ENCODE measurements at regions not wholly inside any gene's neighbourhood (a gene's known extent, or its start where the extent isn't known, plus 50 kb on each side); places are given as distances from the start of the nearest gene placed in this dataset.
"Not testable (repeated sequence)": the region's sequence is repeated elsewhere in the genome, so short reads cannot be mapped to it uniquely, and the experiment has no call there.

DNA sequence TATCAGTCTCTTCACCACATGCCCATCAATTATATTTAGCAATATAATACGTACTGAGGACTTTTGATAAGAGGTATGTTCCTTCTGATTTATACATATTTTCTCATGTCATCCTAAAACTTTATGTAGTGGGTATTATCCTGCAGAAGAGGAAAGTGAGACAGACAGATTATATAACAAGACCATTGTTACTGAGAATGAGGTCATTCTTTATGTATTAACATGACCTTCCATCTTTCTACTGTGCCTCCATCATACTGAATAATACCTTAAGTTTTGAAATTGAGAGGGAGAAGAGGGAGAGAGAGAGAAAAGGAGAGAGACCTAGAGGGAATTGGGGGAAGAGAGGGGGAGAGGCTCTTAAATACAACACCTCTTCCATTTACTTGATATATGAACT is 90.9 kb upstream of the CARMIL1 start:
- no peak for DNase-seq

GRCh38 chr6:25192590-25193459 is 86.3 kb upstream of the CARMIL1 start:
- peak; percentile 86 for DNase-seq

- DNase-seq: peak; percentile 97
These were observed 85.6 kb upstream of the CARMIL1 start for GRCh38 chr6:25193460-25194171.

- no peak for DNase-seq
These were observed 84.9 kb upstream of the CARMIL1 start for GRCh38 chr6:25194172-25194678.

GRCh38 chr6:25196464-25196863 is 82.7 kb upstream of the CARMIL1 start:
- DNase-seq: no peak

GRCh38 chr6:25197111-25197510 is 82.1 kb upstream of the CARMIL1 start:
- DNase-seq: no peak

GRCh38 chr6:25199544-25199943 is 79.6 kb upstream of the CARMIL1 start:
- no peak for DNase-seq

DNA sequence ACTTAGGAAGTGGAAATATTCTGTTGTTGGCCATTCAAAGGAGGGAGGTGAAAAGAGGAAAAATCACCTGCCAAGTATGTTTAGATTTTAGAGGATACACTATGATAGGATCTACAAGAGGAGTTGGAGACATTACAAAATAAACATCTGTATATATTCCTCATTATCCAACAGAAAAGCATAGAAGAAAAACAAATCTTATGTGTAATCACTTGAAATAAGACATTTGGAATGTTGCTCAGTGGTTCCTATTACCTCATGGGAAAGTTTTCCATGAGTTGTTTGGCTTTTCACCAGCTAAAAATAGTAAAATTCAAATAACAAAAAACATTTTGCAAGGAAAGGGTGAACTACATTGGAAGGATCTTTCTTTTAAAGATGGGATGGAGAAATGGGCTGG is 76.7 kb upstream of the CARMIL1 start:
- DNase-seq: peak; percentile 92

DNA sequence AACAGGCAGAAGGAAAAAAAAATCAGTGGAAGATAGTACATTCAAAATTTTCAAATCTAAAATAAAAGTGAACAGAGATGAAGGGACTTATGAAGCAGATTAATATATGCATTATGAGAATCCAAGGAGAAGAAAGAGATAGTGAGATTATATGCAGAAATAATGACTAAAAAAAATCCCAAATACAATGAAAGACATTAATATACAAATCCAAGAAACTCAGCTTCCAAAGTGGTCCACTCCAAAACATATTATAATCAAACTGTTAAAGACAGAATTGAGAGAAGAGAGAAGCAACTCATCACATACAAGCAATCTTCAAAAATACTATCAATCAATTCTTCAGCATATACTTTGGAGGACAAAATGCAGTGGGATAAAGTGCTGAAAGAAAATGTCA is 73.5 kb upstream of the CARMIL1 start:
- no peak for DNase-seq

DNA sequence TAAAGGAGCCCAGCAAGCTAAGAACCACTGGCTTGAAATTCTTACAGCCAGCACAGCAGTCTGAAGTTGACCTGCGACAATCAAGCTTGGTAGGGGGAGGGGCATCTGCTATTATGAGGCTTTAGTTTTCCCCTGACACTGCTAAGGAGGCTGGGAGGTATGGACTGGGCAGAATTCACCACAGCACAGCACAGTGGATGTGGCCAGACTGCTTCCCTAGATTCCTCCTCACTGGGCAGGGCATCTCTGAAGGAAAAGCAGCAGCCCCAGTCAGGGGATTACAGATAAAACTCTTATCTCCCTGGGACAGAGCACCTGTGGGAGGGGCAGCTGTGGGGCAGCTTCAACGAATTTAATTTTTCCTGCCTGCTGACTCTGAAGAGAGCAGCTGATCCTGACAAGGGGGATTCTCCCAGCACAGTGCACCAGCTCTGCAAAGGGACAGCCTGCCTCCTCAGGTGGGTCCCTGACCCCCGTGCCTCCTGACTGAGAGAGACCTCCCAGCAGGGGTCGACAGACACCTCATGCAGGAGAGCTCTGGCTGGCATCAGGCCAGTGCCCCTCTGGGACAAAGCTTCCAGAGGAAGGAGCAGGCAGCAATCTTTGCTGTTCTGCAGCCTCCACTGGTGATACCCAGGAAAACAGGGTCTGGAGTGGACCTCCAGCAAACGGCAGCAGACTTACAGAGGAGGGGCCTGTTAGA is 71.6 kb upstream of the CARMIL1 start:
- DNase-seq: not testable (repeated sequence)

DNA sequence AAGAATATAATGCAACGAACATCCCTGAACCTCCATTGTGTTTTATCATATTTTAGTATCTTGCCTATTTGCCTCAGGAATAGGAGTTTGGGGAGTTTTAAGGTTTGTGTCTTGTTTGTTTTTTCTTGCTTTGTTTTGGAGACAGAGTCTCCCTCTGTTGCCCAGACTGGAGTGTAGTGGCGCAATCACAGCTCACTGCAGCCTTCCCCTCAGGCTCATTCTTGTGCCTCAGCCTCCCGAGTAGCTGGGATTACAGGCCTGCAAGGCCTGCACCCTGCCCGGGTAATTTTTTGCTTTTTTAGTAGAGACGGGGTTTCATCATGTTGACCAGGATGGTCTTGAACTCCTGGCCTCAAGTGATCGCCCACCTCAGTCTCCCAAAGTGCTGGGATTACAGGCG is 63.3 kb upstream of the CARMIL1 start:
- DNase-seq: no peak

DNA sequence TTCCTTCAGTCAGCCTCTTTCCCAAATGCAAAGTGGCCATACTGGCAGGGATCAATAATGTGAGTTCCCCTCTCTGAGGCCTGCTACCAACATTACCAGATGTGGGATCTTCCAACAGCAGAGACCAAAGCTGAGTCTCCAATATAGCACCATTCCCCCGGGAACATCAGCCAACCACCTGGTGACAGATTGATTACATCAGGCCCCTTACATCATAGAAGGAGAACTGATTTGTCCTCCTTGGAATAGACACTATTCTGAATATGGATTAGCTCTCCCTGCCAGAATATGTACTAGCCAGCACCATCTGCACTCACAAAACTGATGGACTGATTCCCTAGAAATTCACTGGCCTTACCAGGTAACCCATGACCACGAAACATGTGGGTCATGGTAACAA is 61.9 kb upstream of the CARMIL1 start:
- DNase-seq: no peak

- no peak for DNase-seq
These were observed 61.3 kb upstream of the CARMIL1 start for GRCh38 chr6:25217829-25218228.

GRCh38 chr6:25218346-25218745 is 60.8 kb upstream of the CARMIL1 start:
- DNase-seq: no peak

DNA sequence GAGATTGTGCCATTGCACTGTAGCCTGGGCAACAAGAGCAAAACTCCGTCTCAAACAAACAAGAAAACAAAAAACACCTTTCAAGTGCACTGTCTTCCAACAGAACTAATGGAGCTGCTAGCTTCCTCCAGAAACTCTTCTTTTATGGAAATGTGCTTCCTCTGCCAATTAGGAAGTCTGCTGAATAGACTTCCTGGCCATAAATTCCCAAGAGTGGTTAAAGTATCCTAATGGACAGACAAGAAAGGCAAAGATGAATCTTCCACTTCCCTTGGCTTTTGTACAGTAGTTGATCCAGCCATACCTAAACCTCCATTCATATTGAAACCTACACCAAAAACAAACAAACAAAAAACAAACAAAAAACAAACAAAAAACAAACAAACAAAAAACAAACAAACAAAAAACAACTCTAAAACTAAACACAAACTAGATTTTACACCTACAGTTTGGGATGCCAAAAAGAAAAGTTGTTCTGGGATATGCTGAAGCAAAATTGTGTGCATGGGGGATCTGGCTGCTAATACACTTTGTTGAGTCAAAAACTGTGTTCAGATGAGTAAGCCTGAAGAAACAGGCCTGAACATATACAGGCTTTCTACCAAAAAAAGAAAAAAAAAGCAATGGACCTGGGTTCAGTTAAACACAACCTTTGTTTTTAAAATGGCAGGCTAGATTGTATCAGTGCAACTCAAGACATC is 59.8 kb upstream of the CARMIL1 start:
- DNase-seq: no peak

DNA sequence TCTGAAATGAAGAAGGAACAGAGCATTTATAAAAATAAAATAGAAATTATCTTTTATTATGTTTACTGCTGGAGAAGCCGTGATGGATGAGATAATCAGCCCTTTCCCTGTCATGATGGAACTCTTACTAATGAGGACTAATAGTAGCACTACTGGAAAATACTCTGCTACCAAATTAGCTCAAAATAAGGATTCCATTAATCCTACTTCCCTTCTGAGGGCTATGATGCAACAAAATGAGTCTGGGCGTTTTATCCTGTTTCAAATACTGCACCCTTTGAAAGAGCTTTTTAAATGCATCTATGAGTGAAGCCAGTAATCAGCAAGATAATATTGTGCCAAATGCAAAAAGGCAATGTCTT is 59.3 kb upstream of the CARMIL1 start:
- DNase-seq: no peak

GRCh38 chr6:25220857-25221256 is 58.3 kb upstream of the CARMIL1 start:
- DNase-seq: no peak

- no peak for DNase-seq
These were observed 57.0 kb upstream of the CARMIL1 start for GRCh38 chr6:25222006-25222678.

- peak; percentile 73 for DNase-seq
These were observed 55.6 kb upstream of the CARMIL1 start for GRCh38 chr6:25223490-25223991.

DNA sequence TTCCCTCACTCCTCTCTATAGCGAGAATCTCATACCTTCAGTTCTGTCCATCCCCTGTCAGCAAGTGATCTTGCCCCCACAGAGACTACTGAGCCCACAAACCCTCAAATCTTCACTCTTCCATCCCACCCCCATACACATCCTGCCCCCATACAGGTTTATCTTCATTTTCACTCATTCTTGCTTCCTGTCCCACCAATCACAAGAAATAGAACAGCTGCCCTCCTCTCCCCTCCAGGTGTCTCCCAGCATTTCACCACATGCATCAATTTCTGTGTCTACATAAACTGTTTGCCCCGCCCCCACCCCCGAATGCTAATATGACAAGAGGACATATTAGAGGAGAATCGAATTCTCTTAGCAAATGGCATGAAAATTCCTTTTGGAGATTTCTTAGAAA is 54.9 kb upstream of the CARMIL1 start:
- DNase-seq: no peak

DNA sequence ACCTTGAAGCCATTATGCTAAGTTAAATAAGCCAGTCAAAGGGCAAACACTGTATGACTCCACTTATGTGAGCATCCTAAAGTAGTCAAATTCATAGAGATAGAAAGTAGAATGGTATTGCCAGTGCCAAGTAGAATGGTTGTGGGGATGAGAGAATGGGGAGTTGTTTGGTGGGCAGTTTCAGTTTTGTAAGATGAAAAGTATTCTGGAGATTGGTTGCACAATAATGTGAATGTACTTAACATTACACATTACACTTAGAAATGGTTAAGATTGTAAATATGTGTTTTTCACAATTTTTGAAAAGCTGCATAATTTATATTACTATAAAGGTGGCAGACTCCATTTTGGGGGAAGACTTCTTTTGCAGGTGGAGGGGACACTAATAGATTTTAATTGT is 51.3 kb upstream of the CARMIL1 start:
- no peak for DNase-seq
